HG02763 (cell line): ENCODE measurements at regions not wholly inside any gene's neighbourhood (a gene's known extent, or its start where the extent isn't known, plus 50 kb on each side); places are given as distances from the start of the nearest gene placed in this dataset.

Experiments used
- ATAC-seq: cut with Tn5 transposase; IDR thresholded peaks from one replicate; pipeline ENCODE4 v1.9.1; 2021; ENCODE audit warnings: mild to moderate bottlenecking, moderate library complexity; ENCODE audit not compliant: unreplicated experiment

DNA sequence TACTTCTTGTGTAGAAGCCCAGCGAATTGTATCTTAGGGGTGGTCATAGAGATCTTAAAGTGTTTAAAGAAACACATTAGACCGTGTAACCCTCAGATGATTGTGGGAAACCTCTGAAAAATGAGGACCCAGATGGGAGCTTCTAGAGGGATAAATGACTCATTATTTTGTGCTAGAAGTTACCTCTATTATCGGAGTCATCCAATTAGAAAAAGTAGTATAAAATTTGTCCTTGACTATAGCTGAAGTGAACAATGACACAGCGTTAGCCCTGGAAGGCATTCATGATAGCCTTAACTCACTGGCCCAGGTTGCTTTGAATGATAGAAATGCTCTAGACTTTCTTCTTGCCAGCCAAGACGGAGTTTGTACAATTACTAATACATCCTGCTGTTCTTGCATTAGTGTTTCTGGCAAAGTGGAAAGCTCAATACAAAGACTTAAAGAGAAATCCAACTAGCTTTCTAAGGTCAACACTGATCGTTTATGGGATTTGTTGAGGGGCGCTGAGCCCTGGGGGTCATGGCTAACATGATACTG is 178.9 kb upstream of the VEGFC start:
- ATAC-seq, result no peak

- no peak for ATAC-seq
Observed at GRCh38 chr4:176979416-176979815, 186.7 kb upstream of the VEGFC start.

DNA sequence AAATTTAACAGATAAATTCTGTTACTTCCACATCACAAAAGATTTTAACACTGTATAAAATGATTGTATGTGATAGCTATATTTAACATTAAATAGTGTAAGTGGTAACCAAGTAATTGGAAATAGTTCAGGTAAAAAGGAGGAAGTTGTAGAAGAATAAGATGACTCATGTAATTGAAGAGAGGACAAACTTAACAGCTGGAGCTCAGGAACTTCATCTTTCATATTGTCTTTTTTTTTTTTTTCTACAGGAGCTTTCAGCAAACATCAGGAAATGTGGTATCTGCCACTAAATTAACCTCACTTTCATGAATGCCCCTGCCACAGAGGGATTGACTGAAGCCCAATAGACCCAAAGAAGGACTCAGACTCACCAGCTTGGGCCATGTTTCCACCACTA is 188.4 kb upstream of the VEGFC start:
- no peak for ATAC-seq

GRCh38 chr4:176981551-176981950 is 188.8 kb upstream of the VEGFC start:
- no peak for ATAC-seq

- ATAC-seq, result no peak
Observed at GRCh38 chr4:176988226-176988625, 195.5 kb upstream of the VEGFC start.

DNA sequence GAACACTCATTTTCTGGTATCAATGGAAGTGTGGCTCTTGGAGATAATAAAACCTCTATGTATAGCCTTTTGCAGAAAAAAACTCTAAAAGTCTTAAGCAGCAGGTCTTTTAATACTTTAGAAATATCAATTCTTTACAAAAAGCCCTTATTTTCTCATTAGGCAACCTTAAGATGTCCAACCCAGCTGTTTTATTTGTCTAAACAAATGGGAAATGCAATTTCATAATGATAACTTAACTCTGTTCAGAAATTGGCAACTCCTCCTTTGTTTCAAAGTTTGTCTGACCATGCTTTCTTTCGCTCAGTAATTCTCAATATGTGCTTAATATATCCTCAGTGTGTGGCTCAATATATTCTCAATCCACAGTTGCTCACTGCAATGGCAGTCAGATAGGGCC is 196.5 kb upstream of the VEGFC start:
- ATAC-seq, result no peak

DNA sequence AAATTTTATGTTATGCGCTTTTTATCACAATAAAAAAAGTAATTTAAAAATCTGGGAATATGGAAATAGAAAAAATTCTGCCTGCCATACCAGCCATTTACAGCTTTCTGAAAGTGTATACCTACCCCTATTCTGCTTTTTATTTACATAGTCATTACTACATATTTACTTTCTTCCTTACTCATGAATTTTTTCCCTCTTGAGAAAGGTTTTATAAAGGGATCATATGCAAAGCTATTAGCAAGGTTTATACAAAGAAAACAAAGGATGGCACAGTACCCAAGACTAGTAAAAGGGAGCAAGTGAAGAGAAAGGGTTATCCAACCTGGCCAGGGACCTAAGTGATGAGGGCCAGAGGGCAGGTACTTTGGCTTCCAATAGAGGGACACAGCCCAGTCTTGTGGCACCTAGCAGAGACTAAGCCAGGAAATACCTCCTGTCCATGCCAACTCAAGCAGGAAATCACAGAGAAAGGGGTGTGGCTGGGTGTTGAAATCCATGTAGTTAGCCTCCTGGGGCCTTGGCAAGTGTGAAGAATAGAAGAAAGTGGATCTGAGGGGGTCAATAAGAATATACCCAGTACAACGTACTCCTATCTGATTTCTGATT is 207.3 kb upstream of the VEGFC start:
- no peak for ATAC-seq

DNA sequence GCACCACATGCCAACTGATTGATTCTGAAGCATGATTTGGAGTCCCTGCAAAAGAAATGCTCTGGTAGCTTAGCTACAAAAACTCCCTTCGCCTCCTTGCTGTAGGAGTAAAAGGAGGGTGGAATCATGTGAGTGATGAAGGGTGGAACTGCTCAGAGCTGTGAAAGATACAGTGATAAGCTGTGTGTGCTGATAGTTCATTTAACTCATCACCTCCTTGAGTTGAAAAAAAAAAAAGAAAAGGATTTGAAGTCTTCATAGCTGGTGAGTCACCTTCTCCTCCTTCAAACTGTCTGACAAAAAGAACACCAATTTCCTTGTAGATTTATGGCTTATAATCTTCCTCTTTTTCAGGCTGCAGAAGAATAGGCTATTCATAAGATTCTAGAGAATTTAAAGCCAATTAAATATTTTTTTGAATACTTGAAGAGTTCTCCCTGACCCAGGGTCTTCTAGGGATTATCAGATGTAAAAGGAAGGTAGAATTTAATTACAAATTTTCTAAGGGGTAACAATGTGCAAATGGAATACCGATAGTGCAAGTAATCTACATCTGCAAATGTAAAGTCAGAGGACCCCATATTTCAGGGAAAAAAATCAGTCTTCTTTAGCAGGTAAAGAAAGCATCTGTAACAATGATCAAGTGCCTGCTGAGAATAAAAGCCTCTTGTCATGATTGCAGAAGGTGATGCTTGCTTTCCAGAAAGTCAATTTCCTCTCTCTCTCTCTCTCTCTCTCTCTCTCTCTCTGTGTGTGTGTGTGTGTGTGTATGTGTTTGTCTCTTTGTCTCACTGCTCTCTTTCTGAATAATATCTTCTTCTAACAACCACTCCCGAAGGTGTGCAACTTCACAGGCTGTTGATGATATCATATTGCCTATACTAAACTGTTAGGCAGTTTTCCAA is 208.8 kb upstream of the VEGFC start:
- no peak for ATAC-seq

DNA sequence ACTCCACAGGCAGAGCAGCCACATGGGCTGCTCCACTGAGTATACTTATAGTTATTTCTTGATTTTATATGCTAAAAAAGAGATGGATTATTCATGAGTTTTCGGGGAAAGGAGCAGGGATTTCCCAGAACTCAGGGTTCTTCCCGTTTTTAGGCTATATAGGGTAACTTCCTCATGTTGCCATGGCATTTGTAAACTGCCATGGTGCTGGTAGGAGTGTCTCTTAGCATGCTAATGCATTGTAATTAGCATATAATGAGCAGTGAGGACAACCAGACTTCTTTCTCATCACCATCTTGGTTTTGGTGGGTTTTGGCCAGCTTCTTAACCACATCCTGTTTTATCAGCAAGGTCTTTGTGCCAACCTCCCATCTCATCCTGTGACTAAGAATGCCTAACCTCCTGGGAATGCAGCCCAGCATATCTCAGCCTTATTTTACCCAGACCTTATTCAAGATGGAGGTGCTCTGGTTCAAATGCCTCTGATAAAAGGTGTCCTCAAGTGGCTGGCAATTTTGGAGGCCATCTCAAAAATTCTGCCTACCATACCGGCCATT is 213.0 kb upstream of the VEGFC start:
- ATAC-seq, result no peak

- ATAC-seq, result no peak
Observed at GRCh38 chr4:177006331-177006730, 213.6 kb upstream of the VEGFC start.

DNA sequence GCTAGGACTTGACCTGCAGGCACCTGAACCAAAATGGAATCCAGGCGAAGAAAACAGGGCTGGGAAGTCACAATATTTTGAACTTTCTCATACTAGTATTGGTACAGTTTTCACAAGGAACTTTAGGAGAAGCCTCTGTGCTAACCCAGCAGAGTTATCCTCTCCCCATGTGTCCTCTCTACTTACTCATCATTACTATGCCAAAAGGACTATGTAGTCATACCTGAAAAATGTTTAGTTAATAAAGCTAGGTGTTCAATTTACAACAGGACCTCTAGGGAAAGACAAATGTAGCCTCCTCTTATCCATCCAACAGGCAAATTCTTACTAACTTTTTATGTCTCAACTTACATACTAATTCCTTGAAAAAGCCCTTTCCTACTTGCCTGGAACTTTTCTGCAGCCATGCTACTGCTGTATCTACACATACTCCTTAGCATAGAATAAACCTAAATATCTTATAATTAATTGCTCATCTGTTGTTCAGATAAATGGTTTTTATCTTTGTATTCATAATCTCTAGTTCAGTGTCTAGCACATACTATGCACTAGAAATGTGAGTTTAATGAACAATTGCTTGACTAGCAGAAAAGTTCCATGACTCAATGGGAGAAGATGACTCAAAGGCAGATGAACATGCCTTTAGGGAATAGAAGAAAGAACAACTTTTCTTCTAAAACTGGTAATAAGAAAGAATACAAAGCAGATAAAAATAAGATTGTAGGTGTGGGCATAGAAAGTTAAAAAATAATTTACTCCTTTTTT is 215.5 kb upstream of the VEGFC start:
- no peak for ATAC-seq

DNA sequence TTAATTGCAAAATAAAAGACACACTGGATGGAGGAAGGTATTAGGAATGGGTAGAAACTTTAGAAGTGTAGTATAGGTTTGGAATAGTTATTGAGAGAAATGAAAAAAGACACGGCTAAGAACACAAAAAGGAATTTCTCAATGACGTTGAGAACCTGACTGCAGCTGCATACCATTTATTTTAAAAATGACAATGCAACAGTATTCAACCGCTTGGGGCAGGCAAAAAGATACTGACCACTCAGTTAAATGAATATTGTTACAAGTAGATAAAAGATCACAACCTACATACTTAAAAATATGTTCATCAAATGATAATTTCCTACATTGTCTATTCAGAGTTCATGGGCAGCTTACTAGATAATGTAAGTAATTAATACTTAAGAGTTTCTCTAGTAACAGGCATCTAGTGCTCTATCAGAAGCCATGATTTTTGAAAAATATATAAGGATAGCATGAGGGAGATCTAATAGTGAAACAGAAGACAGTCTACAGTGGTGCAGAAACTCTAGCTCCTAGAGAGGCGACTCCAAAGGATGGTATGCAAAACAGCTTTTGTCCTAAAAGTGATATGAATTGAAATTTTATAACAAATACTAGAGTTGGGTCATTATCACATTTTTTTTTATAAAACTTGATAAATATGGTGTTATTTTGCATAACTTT is 216.2 kb upstream of the VEGFC start:
- ATAC-seq, result no peak

DNA sequence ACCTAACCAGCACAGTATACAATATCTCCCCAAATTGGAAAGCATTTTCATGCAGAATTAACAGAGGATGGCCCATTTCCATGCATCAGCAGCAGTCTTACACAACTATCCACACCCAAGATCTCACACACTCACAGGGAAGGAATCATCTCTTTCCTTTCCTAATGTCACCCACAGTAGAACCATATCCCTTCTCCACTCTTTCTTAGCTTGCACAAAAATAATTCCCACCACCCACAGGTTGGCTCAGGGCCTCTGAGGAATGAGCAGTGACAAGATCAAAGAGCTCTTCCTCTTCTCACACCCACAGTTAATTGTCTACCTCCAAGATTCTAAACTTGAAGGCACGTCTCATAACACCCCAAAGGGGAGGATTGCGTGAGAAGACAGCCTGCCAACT is 217.7 kb upstream of the VEGFC start:
- ATAC-seq, result no peak

DNA sequence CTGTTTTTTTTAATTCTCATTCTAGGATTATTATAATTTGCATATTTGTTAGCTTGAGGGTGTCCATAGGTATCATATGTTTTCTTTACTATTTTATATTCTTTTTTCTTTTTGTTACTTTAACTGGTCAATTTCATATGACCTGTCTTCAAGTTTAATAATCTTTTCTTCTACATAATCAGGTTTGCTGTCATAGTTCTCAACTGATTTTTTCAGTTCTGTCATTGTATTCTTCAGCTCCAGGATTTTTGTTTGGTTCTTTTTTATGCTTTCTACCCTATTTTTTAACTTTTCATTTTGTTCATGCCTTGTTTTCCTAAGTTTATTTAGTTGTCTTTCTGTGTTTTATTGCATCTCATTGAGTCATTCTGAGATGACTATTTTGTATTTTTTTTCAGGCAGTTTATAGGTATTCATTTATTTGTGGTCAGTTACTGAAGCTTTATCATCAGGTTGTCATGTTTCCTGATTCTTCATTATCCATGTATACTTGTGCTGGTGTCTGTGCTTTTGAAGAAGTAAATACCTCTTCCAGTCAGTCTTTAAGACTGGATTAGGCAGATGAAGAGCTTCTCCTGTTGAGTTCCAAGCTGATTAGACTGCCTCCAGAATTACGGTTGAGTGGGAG is 220.3 kb upstream of the VEGFC start:
- no peak for ATAC-seq

DNA sequence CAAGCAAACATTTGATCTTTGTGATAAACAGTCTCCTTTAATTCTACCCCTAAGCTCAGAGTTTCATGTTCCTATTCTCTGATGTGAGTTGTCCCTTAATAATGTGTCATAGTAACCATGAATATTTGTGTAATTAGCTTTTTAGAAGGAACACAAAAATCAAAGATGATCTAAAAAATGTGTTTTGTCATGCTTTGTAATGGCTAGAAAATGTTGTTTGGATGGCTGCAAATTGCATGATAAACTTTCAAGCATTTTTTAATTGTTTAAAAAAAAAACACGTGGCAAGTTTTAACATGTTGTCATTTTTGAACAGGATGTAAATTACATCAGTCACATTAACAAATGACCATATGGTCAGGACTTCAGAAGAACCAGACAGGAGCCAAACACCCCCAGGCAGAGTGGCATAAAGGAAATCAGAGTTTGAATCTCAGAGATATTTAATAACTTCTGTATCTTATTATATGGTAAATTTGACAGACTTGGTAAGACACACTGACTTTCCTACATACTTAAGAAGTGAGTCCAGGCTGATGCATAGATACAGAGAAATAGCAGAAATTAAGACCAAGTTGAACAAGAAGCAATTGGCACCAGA is 223.9 kb upstream of the VEGFC start:
- ATAC-seq, result no peak

GRCh38 chr4:177023951-177024350 is 231.2 kb upstream of the VEGFC start:
- no peak for ATAC-seq

GRCh38 chr4:177032341-177032740 is 239.6 kb upstream of the VEGFC start:
- no peak for ATAC-seq

- no peak for ATAC-seq
Observed at GRCh38 chr4:177033135-177033534, 240.4 kb upstream of the VEGFC start.

DNA sequence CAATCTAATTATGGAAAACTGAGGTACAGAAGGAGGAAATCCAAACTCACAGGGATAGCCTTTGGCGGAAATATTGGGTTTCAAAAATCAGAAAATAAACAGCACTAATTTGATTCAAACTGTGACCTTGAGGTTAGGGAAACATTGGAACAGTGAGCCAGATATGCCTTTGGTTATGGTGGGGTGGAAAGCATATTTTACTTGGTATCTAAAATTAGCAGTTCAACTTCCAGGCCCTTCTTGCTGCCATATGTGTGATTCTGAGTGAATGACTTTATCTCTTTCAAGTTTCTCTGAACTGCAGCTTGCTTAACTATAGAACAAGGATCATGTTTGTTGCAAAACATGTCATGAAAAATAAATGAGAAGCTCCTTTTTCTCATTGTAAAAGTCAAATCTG is 240.9 kb upstream of the VEGFC start:
- no peak for ATAC-seq

DNA sequence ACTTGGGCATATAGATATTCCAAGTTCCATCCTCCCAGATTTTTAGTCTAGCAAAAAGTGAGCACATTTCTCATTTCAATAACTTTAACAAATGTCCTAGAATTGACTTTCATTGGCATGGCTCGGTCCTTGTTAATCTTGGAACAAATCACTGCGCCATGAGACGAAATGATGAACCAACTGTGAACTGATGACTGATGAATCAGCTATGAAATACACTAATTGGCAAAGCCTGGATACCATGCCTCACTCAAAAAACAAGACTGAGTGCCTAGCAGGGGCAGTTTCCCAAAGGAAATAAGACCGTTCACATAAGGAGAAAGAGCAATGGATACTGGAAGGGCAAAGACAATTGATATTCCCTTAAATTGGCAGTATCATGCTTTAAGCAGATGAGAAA is 248.6 kb upstream of the VEGFC start:
- no peak for ATAC-seq
